RWPE1 (cell line): ENCODE measurements at regions not wholly inside any gene's neighbourhood (a gene's known extent, or its start where the extent isn't known, plus 50 kb on each side); places are given as distances from the start of the nearest gene placed in this dataset.

Source experiments
- CTCF ChIA-PET: fragments of 350-600 bp; sonication (Branson Sonifier 250); formaldehyde crosslinking; extraction: SDS; loops from one replicate; lab custom pipeline; 2021; lab: Yijun Ruan, JAX
- POLR2A ChIA-PET: fragments of 400-600 bp; formaldehyde crosslinking; extraction: SDS; loops from one replicate; lab custom pipeline; 2020; ENCODE audit warnings: antibody characterized with exemption; ENCODE audit not compliant: low non-redundant PET; lab: Yijun Ruan, JAX
- DNase-seq: peaks from one replicate; pipeline ENCODE4 v3.0.0; 2012; ENCODE audit warnings: low spot score
- H3K27ac ChIP-seq: fragments of 450-650 bp; 2 replicates; pipeline ENCODE4 v1.5.1; 2017
- TF ChIP-seq, protein P1 (sequence below): fragments of 450-650 bp; conservative IDR thresholded peaks from 2 replicates; pipeline ENCODE4 v1.5.1; 2017; ENCODE audit warnings: low read depth, mild to moderate bottlenecking

DNA sequence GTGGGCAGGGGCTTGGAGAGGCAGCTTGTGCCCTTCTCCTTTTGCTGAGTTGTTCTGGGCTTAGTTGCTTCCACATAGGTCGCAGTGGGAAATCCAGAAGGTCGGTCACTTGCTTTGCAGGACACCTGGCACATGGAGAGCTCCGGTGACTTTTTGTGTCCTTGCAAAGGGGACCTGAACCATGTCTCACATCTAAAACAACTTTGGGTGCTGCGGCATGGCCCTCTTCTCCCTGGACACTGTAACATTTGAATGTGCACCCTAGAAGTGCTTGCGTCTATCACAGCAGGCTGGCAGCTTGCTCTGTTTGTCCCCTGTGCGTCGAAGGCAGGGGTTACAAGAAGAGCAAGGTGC is 189.9 kb upstream of the TWIST2 start:
- ChIA-PET POLR2A (no interaction called here), CTCF (interaction anchor here (0.6 kb wide), 1 partner anchor 80 kb away, joined by 4 read pairs; no protein-coding TSS in a partner anchor)
- TF ChIP-seq, protein P1, sequence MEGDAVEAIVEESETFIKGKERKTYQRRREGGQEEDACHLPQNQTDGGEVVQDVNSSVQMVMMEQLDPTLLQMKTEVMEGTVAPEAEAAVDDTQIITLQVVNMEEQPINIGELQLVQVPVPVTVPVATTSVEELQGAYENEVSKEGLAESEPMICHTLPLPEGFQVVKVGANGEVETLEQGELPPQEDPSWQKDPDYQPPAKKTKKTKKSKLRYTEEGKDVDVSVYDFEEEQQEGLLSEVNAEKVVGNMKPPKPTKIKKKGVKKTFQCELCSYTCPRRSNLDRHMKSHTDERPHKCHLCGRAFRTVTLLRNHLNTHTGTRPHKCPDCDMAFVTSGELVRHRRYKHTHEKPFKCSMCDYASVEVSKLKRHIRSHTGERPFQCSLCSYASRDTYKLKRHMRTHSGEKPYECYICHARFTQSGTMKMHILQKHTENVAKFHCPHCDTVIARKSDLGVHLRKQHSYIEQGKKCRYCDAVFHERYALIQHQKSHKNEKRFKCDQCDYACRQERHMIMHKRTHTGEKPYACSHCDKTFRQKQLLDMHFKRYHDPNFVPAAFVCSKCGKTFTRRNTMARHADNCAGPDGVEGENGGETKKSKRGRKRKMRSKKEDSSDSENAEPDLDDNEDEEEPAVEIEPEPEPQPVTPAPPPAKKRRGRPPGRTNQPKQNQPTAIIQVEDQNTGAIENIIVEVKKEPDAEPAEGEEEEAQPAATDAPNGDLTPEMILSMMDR, result no peak

DNA sequence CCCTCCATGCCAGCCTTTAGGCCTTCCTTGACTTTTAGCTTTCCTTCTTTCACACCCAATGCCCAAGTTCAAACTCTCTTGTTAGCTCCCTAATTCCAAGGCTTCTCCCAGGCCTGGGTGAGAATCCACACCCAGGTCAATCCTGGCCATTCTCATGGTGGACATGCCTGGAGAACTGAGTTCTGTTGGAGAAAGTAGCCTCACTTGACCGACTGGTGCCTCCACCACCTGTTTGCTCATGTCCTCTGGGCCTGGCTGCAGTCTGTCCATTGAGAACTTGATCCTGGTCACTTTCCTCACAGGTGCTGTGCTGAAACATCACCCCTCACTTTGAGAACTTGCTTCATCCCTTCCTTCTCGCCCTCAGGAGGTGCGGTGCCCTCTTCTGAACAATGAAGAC is 189.1 kb upstream of the TWIST2 start:
- no peak overlapping the region for H3K27ac ChIP-seq
- ChIA-PET POLR2A (no interaction called here), CTCF (interaction anchor here (0.6 kb wide), 1 partner anchor 79 kb away, joined by 4 read pairs; no protein-coding TSS in a partner anchor)
- TF ChIP-seq, protein P1, result no peak
- DNase-seq, result no peak

More for the DNA sequence above, 189.9 kb upstream of the TWIST2 start:
- no peak for DNase-seq
- H3K27ac ChIP-seq, result no peak overlapping the region

DNA sequence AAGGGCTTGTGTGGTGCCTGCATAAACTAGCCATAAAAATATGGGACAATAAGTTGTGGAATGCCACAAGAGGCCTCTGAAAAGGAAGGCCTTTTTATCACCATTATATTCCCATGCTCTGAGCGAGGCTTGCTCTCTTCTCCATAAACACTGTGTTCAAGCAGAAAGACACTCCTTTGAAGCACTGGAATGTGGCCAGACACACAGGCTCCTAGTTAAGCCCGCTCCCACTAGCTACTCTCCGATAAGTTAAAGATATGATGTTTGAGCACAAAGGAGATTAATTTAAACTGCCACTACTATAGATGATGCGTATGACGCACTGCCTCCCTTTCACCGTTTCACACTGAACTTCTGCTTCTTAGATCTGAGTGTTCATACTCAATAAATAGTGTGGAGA is 188.7 kb upstream of the TWIST2 start:
- TF ChIP-seq, protein P1, result no peak
- ChIA-PET CTCF (interaction anchor here (0.6 to 0.7 kb wide), 2 partner anchors 318 to 457 kb away, joined by 3 read pairs; no protein-coding TSS in a partner anchor), POLR2A (no interaction called here)
- no peak overlapping the region for H3K27ac ChIP-seq
- DNase-seq, result no peak

DNA sequence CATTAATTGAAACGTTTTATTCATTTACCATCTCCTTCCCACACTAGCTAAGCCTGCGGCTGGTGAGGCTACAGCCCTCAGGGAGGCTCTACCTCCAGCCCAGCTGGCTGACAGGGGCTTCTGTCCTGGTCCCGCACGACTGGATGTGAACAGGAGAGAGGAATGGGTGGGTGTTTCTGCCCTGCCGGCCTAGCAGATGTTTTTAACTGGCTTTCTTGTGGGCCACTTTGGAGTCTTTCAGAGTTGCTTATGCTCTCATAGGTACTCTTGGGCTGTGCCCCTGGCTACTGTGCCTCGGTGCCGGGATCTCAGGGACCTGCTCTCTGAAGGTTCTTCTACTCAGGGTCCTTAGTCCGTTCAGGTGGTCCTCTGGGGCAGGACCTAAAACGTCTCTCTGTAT is 184.3 kb upstream of the TWIST2 start:
- H3K27ac ChIP-seq, result no peak overlapping the region
- TF ChIP-seq, protein P1, result no peak
- no peak for DNase-seq
- ChIA-PET CTCF (no interaction called here), POLR2A (no interaction called here)

DNA sequence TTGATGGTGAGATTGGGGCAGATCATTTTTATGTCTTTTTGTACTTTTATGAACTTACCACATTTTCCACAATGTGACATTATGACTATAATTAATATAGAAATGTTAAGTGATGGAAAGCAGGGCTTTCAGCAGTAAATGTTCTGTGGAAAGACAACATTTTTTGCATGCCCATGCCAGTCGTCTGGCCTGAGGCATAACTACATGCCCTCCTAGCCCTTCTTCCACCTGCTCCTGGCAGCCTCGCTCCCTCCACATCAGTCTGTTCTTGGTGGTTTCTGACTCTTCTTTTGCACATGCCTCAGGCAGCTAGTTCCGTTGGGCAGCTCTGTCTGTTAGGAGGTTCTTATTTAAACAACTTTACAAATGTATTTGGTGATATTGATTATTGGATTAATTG is 182.0 kb upstream of the TWIST2 start:
- DNase-seq, result no peak
- ChIA-PET CTCF (interaction anchor here (1.0 kb wide), 1 partner anchor 12 kb away, joined by 6 read pairs; no protein-coding TSS in a partner anchor), POLR2A (interaction anchor here (0.6 kb wide), 1 partner anchor 112 kb away, joined by 3 read pairs; no protein-coding TSS in a partner anchor)
- TF ChIP-seq, protein P1, result no peak
- H3K27ac ChIP-seq, result no peak overlapping the region

DNA sequence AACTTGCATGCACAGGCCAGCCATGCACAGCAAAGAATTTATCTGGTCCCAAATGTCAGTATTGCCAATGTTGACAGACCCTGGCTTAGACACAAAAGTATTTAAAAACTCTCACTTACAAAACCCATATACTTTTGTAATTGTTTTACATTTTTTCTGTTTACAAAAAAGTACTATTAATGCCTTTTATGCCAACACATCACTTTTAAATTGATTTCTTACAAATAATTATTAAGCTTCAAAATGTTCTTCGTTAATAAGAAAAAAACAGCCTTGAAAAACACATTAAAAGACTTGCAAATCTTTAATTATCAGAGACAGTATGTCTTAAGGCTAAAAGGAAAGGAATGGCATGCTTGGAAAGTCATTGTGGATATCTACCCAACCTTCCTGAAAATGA is 181.3 kb upstream of the TWIST2 start:
- ChIA-PET POLR2A (interaction anchor here (0.6 kb wide), 1 partner anchor 113 kb away, joined by 3 read pairs; no protein-coding TSS in a partner anchor), CTCF (interaction anchor here (1.0 kb wide), 1 partner anchor 12 kb away, joined by 6 read pairs; no protein-coding TSS in a partner anchor)
- TF ChIP-seq, protein P1, result no peak
- DNase-seq, result no peak
- no peak overlapping the region for H3K27ac ChIP-seq
